Natural killer cell treated with Interleukin-12 subunit alpha and Interleukin-12 subunit beta and Interleukin-15 and Interleukin-18, amount 100 ng/mL, for 72 hours (primary cell): ENCODE measurements at regions not wholly inside any gene's neighbourhood (a gene's known extent, or its start where the extent isn't known, plus 50 kb on each side); places are given as distances from the start of the nearest gene placed in this dataset.

Experiments
- ATAC-seq, 2 donors: fragments of 150-1000 bp; cut with Tn5 transposase in 1 of 2; sonication (Bioruptor Pico), chemical (Tn5 transposase) in 1 of 2; 2 replicates each; pipeline ENCODE4 v1.10.0; 2021
- DNase-seq: peaks from one replicate; pipeline ENCODE4 v3.0.0; 2022; ENCODE audit warnings: low spot score
- H3K27ac Mint-ChIP-seq, 2 donors: 1 replicate in 1 of 2; 2 replicates in 1 of 2; pipeline ENCODE4 v1.8.0; 2022; ENCODE audit warnings: mixed read lengths in 2 of 2, mild to moderate bottlenecking in 1 of 2, moderate library complexity in 1 of 2
- H3K27me3 Mint-ChIP-seq, 2 donors: 1 replicate in 1 of 2; 2 replicates in 1 of 2; pipeline ENCODE4 v1.8.0; 2022; ENCODE audit warnings: mixed read lengths in 2 of 2
- H3K36me3 Mint-ChIP-seq: one replicate; pipeline ENCODE4 v1.8.0; 2022; ENCODE audit warnings: mixed read lengths
- H3K4me1 Mint-ChIP-seq, 2 donors: 1 replicate in 1 of 2; 2 replicates in 1 of 2; pipeline ENCODE4 v1.8.0; 2022; ENCODE audit warnings: low read depth in 2 of 2, mixed read lengths in 2 of 2, mild to moderate bottlenecking in 1 of 2
- H3K4me3 Mint-ChIP-seq: one replicate; pipeline ENCODE4 v1.8.0; 2022; ENCODE audit warnings: mixed read lengths
- H3K9me3 Mint-ChIP-seq: 2 replicates; pipeline ENCODE4 v1.8.0; 2022; ENCODE audit warnings: mixed read lengths

DNA sequence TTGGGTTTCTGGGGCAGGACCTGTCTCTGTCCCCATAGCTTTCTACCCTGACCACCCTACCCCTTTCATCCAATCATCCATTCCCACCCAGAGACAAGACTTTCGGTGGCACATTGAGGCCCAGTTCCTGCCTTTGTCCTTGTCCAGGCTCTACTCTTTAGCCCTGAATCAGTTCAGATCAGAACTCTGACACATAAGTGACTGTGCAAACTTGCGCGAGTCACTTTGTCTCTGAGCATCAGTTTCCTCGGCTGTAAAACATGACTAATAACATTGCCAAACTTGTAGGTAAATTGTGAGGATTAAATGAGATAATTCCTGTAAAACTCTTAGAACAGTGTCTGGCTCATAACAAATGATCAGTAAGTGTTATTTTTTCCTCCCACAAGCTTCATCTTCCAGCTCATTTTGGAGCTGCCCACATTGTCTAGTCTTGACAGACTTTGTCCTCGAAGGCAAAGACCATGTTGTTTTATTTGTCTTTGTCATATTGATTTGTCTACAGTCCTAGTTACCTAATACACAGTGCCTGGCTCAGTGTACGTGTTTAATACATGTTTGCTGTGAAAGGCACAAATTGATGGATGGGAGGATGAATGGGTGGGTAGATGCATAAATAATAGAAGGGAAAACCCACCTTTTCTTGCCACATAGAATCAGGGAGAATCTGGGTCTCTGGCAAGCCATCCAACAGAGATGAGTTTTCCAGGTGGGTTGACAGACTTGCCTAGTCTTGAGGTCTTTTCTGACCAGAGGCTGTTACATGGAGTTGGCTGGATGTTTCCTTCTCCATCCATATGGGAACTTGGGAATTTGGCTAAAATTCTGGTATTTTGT, 262.9 kb downstream of the OMA1 start:
- H3K27me3 Mint-ChIP-seq, result peaks cover 5 to 7% of the 10 kb centered on the region in 2 donors
- no peak overlapping the region for H3K27ac Mint-ChIP-seq
- ATAC-seq, result no peak
- no peaks in the 10 kb centered on the region for H3K36me3 Mint-ChIP-seq
- no peak overlapping the region for H3K4me3 Mint-ChIP-seq
- no peaks in the 10 kb centered on the region for H3K9me3 Mint-ChIP-seq
- no peak for DNase-seq
- H3K4me1 Mint-ChIP-seq, result no peaks in the 10 kb centered on the region

GRCh38 chr1:58282623-58283387, 263.7 kb downstream of the OMA1 start:
- DNase-seq (no peak), ATAC-seq (no peak)
- Mint-ChIP-seq H3K36me3 (no peaks in the 10 kb centered on the region), H3K27me3 (peaks cover 5 to 7% of the 10 kb centered on the region in 2 donors), H3K4me3 (no peak overlapping the region), H3K27ac (no peak overlapping the region), H3K4me1 (no peaks in the 10 kb centered on the region), H3K9me3 (no peaks in the 10 kb centered on the region)

DNA sequence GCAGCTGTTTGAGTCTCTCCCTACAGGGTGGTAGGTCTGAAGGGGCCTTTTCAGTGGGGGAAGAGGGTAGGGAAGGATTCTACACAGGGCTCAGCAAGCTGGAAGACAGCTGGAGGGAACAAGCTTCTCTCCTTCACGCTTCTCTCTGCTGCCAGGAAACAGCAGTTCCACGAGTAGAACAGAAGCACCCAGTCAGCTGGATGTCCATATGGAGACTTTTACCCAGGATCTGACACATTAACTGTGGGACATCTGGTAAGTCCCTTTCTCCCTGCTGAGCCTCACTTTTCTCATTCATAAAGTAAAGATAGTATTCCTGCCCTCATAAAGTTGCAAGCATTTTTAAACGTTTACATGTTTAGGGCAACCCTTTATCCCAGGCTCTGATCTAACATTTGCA, 280.3 kb downstream of the OMA1 start:
- no peak overlapping the region for H3K27ac Mint-ChIP-seq
- ATAC-seq (no peak), DNase-seq (no peak)
- no peak overlapping the region for H3K4me3 Mint-ChIP-seq
- peaks cover 0 to 4% of the 10 kb centered on the region in 2 donors for H3K27me3 Mint-ChIP-seq
- H3K4me1 Mint-ChIP-seq, result no peaks in the 10 kb centered on the region
- H3K36me3 Mint-ChIP-seq, result no peaks in the 10 kb centered on the region
- H3K9me3 Mint-ChIP-seq, result no peaks in the 10 kb centered on the region

DNA sequence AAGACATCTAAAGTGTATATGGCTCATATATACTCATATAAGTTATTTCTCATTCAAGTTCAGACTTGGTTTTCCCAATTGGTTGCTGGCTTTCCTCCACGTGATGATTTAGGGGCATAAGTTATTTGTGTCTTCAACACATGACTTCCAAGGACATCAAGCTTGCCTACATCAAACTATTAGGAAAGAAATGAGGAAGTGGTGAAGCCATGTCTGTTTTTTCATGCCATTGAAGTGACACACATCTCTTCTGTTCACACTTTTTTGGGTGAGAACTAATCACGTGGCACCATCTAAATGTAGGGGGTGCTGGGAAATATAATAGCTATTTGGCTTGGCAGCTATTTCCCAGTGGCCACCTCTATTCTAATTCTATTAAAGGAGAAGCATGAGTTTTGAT, 282.1 kb downstream of the OMA1 start:
- no peaks in the 10 kb centered on the region for H3K36me3 Mint-ChIP-seq
- H3K27me3 Mint-ChIP-seq, result peaks cover 0 to 4% of the 10 kb centered on the region in 2 donors
- H3K4me1 Mint-ChIP-seq, result no peaks in the 10 kb centered on the region
- H3K4me3 Mint-ChIP-seq, result no peak overlapping the region
- no peaks in the 10 kb centered on the region for H3K9me3 Mint-ChIP-seq
- ATAC-seq, result no peak
- H3K27ac Mint-ChIP-seq, result no peak overlapping the region
- DNase-seq, result no peak

DNA sequence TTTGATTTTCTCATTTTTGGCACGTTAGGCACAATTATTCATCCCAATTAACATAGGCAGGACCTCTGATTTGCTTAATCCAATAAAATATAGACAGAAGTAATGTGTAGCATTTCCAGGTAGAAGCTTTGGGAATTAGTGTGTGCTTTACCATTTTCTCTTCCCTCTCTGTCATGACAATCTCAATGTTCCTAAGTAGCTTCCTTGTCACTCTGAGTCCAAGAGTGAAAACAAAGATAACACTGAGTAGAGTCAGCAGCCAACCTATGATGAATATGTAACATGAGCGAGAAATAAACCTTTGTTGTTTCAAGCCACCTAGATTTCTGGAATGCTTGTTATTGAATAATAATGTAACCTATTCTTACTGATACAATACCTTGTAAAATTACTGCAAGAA, 283.8 kb downstream of the OMA1 start:
- H3K27ac Mint-ChIP-seq, result no peak overlapping the region
- H3K4me1 Mint-ChIP-seq, result no peaks in the 10 kb centered on the region
- no peak for DNase-seq
- H3K27me3 Mint-ChIP-seq, result peaks cover 0 to 4% of the 10 kb centered on the region in 2 donors
- no peaks in the 10 kb centered on the region for H3K9me3 Mint-ChIP-seq
- H3K36me3 Mint-ChIP-seq, result no peaks in the 10 kb centered on the region
- no peak overlapping the region for H3K4me3 Mint-ChIP-seq
- no peak for ATAC-seq

GRCh38 chr1:58258082-58258481, 288.4 kb downstream of the OMA1 start:
- Mint-ChIP-seq H3K36me3 (no peaks in the 10 kb centered on the region), H3K27me3 (peaks cover 0 to 4% of the 10 kb centered on the region in 2 donors), H3K4me3 (no peak overlapping the region), H3K4me1 (no peaks in the 10 kb centered on the region), H3K9me3 (no peaks in the 10 kb centered on the region), H3K27ac (no peak overlapping the region)
- no peak for DNase-seq
- no peak for ATAC-seq

DNA sequence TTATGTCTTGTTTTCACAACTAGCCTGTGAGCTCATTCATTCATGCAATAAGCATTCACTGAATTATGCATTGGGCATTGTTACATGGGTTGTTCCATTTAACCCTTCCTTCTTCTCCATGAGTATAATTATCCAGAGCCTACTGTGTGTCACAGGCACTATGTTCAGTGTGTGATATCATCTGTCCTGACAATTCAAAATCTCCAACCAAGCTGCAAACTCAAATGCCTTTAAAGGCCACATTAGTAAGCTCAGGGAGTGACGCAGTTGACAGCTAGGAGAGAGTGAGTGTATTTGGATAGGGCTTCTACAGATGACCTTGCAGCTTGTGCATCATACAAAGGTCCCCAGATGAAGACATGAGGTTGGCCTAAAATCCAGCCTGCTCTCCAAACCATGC, 289.5 kb downstream of the OMA1 start:
- no peak overlapping the region for H3K4me3 Mint-ChIP-seq
- no peak overlapping the region for H3K27ac Mint-ChIP-seq
- ATAC-seq, result no peak
- no peaks in the 10 kb centered on the region for H3K4me1 Mint-ChIP-seq
- no peak for DNase-seq
- H3K9me3 Mint-ChIP-seq, result no peaks in the 10 kb centered on the region
- H3K27me3 Mint-ChIP-seq, result peaks cover 0 to 3% of the 10 kb centered on the region in 2 donors
- H3K36me3 Mint-ChIP-seq, result no peaks in the 10 kb centered on the region

GRCh38 chr1:58256546-58256945, 290.0 kb downstream of the OMA1 start:
- H3K4me1 Mint-ChIP-seq, result no peaks in the 10 kb centered on the region
- no peaks in the 10 kb centered on the region for H3K36me3 Mint-ChIP-seq

DNA sequence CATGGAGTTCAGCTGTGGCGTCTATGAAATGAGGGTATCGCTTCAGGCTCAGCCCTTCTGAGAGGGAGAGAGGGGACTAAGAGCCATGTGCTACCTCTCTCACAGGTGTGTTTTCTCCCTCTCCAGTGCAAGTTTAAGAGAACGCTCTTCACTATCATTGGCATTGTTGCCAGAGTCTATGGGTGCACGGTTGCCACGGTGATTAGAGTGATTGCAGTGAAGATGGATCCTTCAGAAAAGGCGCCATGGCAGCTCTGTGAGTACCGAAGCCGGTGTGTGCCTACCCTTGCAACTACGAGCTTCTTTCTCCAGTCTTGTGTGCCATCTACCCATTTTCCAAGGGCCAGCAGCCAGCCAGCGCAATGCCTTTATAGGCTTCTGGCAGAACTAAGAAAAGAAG, 290.5 kb downstream of the OMA1 start:
- H3K27ac Mint-ChIP-seq, result no peak overlapping the region
- H3K36me3 Mint-ChIP-seq, result no peaks in the 10 kb centered on the region
- H3K4me1 Mint-ChIP-seq, result no peaks in the 10 kb centered on the region
- peaks cover 6 to 9% of the 10 kb centered on the region in 2 donors for H3K27me3 Mint-ChIP-seq
- no peak for DNase-seq
- no peaks in the 10 kb centered on the region for H3K9me3 Mint-ChIP-seq
- H3K4me3 Mint-ChIP-seq, result no peak overlapping the region
- no peak for ATAC-seq

More at GRCh38 chr1:58256546-58256945, 290.0 kb downstream of the OMA1 start:
- no peaks in the 10 kb centered on the region for H3K9me3 Mint-ChIP-seq
- ATAC-seq (no peak), DNase-seq (no peak)
- no peak overlapping the region for H3K27ac Mint-ChIP-seq
- peaks cover 2 to 4% of the 10 kb centered on the region in 2 donors for H3K27me3 Mint-ChIP-seq
- no peak overlapping the region for H3K4me3 Mint-ChIP-seq

DNA sequence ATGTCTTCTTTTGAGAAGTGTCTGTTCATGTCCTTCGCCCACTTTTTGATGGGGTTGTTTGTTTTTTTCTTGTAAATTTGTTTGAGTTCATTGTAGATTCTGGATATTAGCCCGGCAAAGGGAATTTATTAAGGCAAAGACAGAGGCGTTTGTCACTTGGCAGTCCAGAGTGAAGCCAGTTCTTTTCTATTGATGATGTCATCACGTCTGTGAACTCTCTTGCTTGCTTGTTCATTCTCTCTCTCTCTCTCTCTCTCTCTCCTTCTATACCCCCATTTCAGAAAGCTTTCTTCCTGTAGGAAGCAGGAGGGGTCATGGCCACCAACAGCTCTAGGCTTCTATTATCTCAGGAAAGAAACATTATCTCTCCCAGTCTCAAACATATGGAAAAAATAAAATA, 291.3 kb downstream of the OMA1 start:
- no peak for ATAC-seq
- Mint-ChIP-seq H3K36me3 (no peaks in the 10 kb centered on the region), H3K27me3 (peaks cover 8 to 16% of the 10 kb centered on the region in 2 donors), H3K27ac (no peak overlapping the region), H3K4me1 (no peaks in the 10 kb centered on the region), H3K9me3 (no peaks in the 10 kb centered on the region), H3K4me3 (no peak overlapping the region)
- no peak for DNase-seq

DNA sequence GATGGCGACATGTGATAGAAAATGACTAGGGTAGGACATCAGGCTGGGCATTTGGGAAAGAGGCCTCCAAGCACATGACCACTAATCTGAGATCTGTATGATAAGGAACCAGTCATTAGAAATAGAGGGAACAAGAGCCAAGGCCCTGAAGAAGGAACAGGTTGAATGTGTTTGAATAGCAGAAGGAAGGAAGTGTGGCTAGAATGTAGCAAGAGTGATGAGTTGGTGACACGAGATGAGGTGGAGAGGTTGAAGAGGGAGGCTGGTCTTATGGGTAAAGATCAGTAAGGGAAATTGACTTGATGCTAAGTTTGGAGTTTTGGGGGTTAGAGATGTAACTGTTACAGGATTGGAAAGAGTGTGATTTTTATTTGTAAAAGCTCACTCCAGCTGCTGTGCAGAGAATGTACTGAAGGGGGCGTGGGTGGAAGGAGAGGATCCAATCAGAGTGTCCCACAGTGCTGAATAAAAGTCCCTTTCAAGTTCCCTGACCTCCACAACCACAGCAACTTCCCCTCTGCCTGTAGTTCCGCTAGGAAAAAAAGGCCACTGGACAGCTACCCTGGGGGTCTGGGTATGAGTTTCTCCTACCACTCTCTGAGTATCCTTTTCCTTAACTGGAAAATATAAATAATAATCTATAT, 295.0 kb downstream of the OMA1 start:
- DNase-seq (no peak), ATAC-seq (no peak)
- no peaks in the 10 kb centered on the region for H3K9me3 Mint-ChIP-seq
- H3K4me1 Mint-ChIP-seq, result no peaks in the 10 kb centered on the region
- peaks cover 23 to 45% of the 10 kb centered on the region in 2 donors for H3K27me3 Mint-ChIP-seq
- H3K27ac Mint-ChIP-seq, result no peak overlapping the region
- no peaks in the 10 kb centered on the region for H3K36me3 Mint-ChIP-seq
- no peak overlapping the region for H3K4me3 Mint-ChIP-seq

- peaks cover 26 to 52% of the 10 kb centered on the region in 2 donors for H3K27me3 Mint-ChIP-seq
- no peaks in the 10 kb centered on the region for H3K9me3 Mint-ChIP-seq
- H3K36me3 Mint-ChIP-seq, result no peaks in the 10 kb centered on the region
- no peak for ATAC-seq
- no peak for DNase-seq
- no peaks in the 10 kb centered on the region for H3K4me1 Mint-ChIP-seq
- peak overlapping the region; percentile 34 for H3K4me3 Mint-ChIP-seq
- no peak overlapping the region for H3K27ac Mint-ChIP-seq
These were observed 296.0 kb downstream of the OMA1 start for GRCh38 chr1:58250587-58250948.

- peak overlapping the region; percentile 34 for H3K4me3 Mint-ChIP-seq
These were observed 296.6 kb downstream of the OMA1 start for GRCh38 chr1:58249737-58250586.

More at GRCh38 chr1:58249737-58250586, 296.6 kb downstream of the OMA1 start:
- peaks cover 29 to 52% of the 10 kb centered on the region in 2 donors for H3K27me3 Mint-ChIP-seq
- H3K9me3 Mint-ChIP-seq, result no peaks in the 10 kb centered on the region
- H3K4me1 Mint-ChIP-seq, result no peaks in the 10 kb centered on the region
- no peak for DNase-seq
- H3K36me3 Mint-ChIP-seq, result no peaks in the 10 kb centered on the region
- no peak overlapping the region for H3K27ac Mint-ChIP-seq
- peak; percentile 62 to 64 for ATAC-seq
